ENCODE measurements at regions not wholly inside any gene's neighbourhood (a gene's known extent, or its start where the extent isn't known, plus 50 kb on each side); places are given as distances from the start of the nearest gene placed in this dataset.

GRCh38 chr7:85927226-85927625 is 716.5 kb upstream of the GRM3 start:
- TF ChIP-seq CTCF (IDR thresholded peaks at IDR 0.05; ENCODE audit: borderline replicate concordance, insufficient read depth, low read depth, low read length), result no peak

GRCh38 chr7:85924062-85924461 is 719.6 kb upstream of the GRM3 start:
- no peak overlapping the region for H3K4me3 ChIP-seq (ENCODE audit: low read depth, low read length)
- TF ChIP-seq CTCF (IDR thresholded peaks at IDR 0.05; ENCODE audit: borderline replicate concordance, insufficient read depth, low read depth, low read length), result no peak

More at GRCh38 chr7:85927226-85927625, 716.5 kb upstream of the GRM3 start:
- H3K4me3 ChIP-seq (ENCODE audit: low read depth, low read length), result no peak overlapping the region

GRCh38 chr7:85916016-85916415 is 727.7 kb upstream of the GRM3 start:
- no peak for TF ChIP-seq CTCF (IDR thresholded peaks at IDR 0.05; ENCODE audit: borderline replicate concordance, insufficient read depth, low read depth, low read length)
- H3K4me3 ChIP-seq (ENCODE audit: low read depth, low read length), result no peak overlapping the region

- no peak for TF ChIP-seq CTCF (IDR thresholded peaks at IDR 0.05; ENCODE audit: borderline replicate concordance, insufficient read depth, low read depth, low read length)
These were observed 727.6 kb upstream of the SEMA3D start for GRCh38 chr7:85914437-85914836.

GRCh38 chr7:85908051-85908450 is 721.2 kb upstream of the SEMA3D start:
- no peak overlapping the region for H3K4me3 ChIP-seq (ENCODE audit: low read depth, low read length)
- TF ChIP-seq CTCF (IDR thresholded peaks at IDR 0.05; ENCODE audit: borderline replicate concordance, insufficient read depth, low read depth, low read length), result no peak

More at GRCh38 chr7:85914437-85914836, 727.6 kb upstream of the SEMA3D start:
- H3K4me3 ChIP-seq (ENCODE audit: low read depth, low read length), result no peak overlapping the region

GRCh38 chr7:85897967-85898366 is 711.1 kb upstream of the SEMA3D start:
- TF ChIP-seq CTCF (IDR thresholded peaks at IDR 0.05; ENCODE audit: borderline replicate concordance, insufficient read depth, low read depth, low read length), result no peak

GRCh38 chr7:85896531-85896930 is 709.7 kb upstream of the SEMA3D start:
- no peak for TF ChIP-seq CTCF (IDR thresholded peaks at IDR 0.05; ENCODE audit: borderline replicate concordance, insufficient read depth, low read depth, low read length)
- no peak overlapping the region for H3K4me3 ChIP-seq (ENCODE audit: low read depth, low read length)

More at GRCh38 chr7:85897967-85898366, 711.1 kb upstream of the SEMA3D start:
- no peak overlapping the region for H3K4me3 ChIP-seq (ENCODE audit: low read depth, low read length)

All from GM12875 (cell line).